ENCODE measurements at regions not wholly inside any gene's neighbourhood (a gene's known extent, or its start where the extent isn't known, plus 50 kb on each side); places are given as distances from the start of the nearest gene placed in this dataset.

DNA sequence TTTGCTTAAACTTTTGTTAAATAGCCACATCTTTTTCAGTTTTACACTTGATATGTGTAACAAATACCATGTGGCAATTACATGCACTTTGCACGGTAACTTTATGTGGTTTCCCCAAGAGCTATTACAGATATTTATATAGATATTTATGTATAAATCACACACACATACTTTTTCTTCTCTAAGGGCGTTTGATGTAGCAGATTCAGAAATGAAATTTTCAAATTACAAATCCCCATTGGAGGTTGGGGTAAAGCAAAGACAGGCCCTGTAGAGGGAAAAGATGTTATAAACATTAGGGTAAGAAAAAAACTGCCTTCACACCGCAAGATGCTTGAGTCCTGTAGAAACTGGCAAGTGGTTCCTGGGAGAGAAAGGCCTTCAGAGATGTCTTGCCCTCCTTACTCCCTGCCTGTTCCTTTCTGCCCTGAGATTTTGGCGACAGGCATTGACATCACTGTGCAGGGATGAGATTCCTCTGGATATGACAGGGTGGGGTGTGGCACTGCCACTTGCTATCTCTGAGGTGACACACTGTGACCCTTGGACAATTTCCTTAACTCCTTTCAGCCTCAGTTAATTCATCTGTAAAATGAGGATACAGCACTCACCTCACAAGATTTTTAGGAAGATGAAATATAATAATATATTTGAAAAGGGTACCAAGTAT is 177.9 kb upstream of the TUT7 start:
- no peak for DNase-seq (ENCODE audit: low read depth in 1 of 2, low spot score in 2 of 2)
- no peak overlapping the region for H3K4me3 ChIP-seq
- no peaks in the 10 kb centered on the region for H3K4me1 ChIP-seq (replicated peaks)
- no peaks in the 10 kb centered on the region for H3K36me3 ChIP-seq
- H3K27ac ChIP-seq, result no peak overlapping the region
- no peaks in the 10 kb centered on the region for H3K27me3 ChIP-seq (replicated peaks)
- H3K9me3 ChIP-seq (replicated peaks), result no peaks in the 10 kb centered on the region

DNA sequence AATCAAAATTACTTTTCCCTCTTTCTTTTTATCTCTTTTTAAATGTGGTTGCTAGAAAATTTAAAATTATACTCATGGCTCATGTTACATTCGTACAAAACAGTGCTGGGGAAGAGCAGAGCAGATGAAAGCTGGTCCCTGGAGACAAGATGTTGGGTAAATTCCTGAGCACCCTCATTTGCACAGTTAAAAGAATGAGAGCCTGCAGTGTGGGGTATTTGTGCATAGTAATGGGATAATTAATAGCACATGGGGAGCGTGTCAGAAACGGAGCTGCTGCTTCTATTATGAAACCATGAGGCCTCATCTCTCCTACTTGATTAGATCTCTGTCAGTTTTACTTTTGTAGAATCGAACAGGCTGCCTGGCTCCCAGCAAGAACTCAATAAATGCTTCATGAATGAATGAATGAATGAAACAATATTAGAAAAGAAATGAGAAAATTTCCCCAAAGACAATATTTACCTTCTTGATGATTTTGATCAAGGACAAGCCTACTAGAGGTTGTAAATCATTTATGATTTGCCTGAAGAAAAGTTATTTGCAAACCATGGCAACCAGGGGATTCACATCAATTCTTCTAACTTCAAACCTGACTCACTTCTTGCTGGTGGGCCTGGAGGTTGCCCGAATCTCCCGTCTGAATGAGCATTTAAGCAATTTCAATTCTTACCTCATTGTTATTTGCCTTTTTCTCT is 177.2 kb upstream of the TUT7 start:
- Histone ChIP-seq H3K4me1 (replicated peaks) (no peaks in the 10 kb centered on the region), H3K27me3 (replicated peaks) (no peaks in the 10 kb centered on the region), H3K4me3 (no peak overlapping the region), H3K9me3 (replicated peaks) (no peaks in the 10 kb centered on the region), H3K27ac (no peak overlapping the region), H3K36me3 (no peaks in the 10 kb centered on the region)
- DNase-seq (ENCODE audit: low read depth in 1 of 2, low spot score in 2 of 2), result no peak

DNA sequence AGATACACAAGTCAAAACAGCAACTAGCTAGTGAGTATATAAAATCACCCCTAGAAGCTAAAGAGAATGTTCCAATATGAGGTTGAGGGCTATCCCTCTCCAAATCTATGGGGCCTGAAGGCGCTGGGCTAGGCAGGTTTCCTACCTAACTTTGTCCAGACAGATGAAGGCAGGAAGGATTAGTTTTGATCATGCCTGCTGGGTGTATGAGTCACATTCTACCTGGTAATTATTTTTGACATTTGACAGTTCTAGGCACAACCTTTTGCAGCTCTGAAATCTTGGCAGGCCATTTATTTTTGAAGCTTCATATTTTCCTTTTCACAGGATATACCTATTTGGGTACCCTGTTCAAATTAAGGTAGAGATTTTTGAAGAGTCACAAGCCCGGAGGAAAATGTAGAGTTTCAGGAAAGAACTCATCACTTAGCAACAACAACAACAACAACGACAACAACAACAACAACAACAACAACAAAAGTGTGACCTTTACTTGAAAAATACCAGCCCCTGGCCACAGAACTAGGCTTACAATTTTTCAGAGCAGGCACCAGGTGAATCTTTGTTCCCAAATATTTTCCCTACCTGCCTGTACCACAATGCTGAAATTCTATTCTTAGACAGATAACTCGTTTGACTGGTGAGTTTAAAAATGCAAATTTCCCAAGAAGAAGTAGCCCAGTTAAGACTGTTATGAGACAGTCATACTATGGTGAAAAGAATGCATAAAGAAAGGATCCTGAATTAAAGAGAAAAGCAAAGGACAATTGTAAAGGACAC is 175.5 kb upstream of the TUT7 start:
- H3K27me3 ChIP-seq (replicated peaks), result no peaks in the 10 kb centered on the region
- H3K4me3 ChIP-seq, result no peak overlapping the region
- H3K36me3 ChIP-seq, result no peaks in the 10 kb centered on the region
- H3K9me3 ChIP-seq (replicated peaks), result no peaks in the 10 kb centered on the region
- no peak overlapping the region for H3K27ac ChIP-seq
- no peak for DNase-seq (ENCODE audit: low read depth in 1 of 2, low spot score in 2 of 2)
- no peaks in the 10 kb centered on the region for H3K4me1 ChIP-seq (replicated peaks)

DNA sequence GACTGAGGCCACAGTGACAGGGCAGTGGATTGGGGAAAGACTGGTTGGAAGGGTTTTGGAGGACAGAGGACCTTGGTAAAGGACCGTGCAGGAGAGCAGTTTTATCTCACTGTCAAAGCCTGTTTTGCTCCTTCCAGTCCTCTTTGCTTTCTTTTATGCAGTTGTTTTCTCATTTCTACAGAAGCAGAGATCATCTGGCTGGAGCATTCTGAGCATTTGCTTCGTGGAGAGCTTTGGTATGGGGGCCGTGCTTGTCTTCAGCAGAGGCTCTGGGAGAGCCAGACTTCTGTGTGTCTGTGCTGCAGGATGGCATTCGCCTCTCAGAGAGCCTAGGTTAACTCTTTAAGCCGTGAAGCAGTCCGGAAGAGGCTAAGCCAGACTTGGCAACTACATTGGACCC is 171.8 kb upstream of the TUT7 start:
- DNase-seq (ENCODE audit: low read depth in 1 of 2, low spot score in 2 of 2), result no peak
- no peaks in the 10 kb centered on the region for H3K36me3 ChIP-seq
- no peak overlapping the region for H3K27ac ChIP-seq
- no peaks in the 10 kb centered on the region for H3K4me1 ChIP-seq (replicated peaks)
- H3K4me3 ChIP-seq, result no peak overlapping the region
- H3K27me3 ChIP-seq (replicated peaks), result no peaks in the 10 kb centered on the region
- H3K9me3 ChIP-seq (replicated peaks), result no peaks in the 10 kb centered on the region

DNA sequence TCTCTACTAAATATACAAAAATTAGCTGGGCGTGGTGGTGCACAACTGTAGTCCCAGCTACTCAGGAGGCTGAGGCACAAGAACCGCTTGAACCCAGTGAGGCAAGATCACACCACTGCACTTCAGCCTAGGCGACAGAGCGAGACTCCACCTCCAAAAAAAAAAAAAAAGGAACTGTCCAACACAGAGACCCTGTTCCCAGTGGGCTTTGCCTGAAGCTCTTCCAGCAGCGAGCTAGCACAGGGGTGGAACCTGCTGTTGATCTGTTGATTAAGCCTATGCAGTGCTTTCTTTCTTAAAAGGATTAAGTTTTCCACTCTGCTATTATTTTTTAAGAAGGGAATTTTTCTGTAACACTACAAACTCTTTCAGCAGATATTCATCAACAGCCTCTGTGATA is 171.0 kb upstream of the TUT7 start:
- no peak for DNase-seq (ENCODE audit: low read depth in 1 of 2, low spot score in 2 of 2)
- Histone ChIP-seq H3K27ac (no peak overlapping the region), H3K9me3 (replicated peaks) (no peaks in the 10 kb centered on the region), H3K4me3 (no peak overlapping the region), H3K36me3 (no peaks in the 10 kb centered on the region), H3K27me3 (replicated peaks) (no peaks in the 10 kb centered on the region), H3K4me1 (replicated peaks) (no peaks in the 10 kb centered on the region)

DNA sequence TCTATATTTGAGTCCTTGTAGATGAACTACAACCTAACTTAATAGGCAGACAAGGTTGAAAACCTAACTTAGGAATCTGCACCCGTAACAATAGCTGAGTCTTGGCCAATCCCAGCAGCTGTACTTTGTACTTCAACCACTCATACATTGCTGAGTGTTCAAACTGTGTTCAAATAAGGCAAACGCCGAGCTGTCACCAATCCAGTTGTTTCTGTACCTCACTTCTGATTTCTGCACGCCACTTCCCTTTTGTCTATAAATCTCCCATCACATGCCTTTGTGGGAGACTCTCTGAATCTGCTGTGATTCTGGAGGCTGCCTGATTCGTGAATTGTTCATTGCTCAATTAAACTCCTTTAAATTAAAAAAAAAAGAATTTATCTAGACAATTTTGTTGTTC is 167.8 kb upstream of the TUT7 start:
- Histone ChIP-seq H3K4me3 (no peak overlapping the region), H3K27ac (no peak overlapping the region), H3K36me3 (no peaks in the 10 kb centered on the region), H3K27me3 (replicated peaks) (no peaks in the 10 kb centered on the region), H3K4me1 (replicated peaks) (no peaks in the 10 kb centered on the region), H3K9me3 (replicated peaks) (no peaks in the 10 kb centered on the region)
- DNase-seq (ENCODE audit: low read depth in 1 of 2, low spot score in 2 of 2), result no peak

DNA sequence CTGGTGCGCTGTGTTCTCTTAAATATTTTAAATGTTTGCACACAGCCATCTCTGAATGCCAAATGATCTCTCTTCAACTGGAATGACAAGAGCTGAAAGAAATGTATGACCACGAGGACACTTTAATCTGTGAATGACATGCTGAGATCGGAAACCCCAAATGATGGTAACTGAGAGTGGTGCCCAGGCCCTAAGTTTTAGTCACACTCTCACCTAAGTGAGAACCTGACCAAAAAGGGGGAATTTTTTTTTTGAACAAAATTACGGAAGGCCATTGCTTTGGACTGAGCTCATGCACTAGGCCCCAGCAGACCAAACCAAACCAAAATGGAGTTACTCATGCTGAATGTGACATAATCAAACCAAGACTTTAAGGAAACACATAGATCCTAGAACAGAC is 167.1 kb upstream of the TUT7 start:
- no peaks in the 10 kb centered on the region for H3K9me3 ChIP-seq (replicated peaks)
- H3K4me1 ChIP-seq (replicated peaks), result no peaks in the 10 kb centered on the region
- H3K36me3 ChIP-seq, result no peaks in the 10 kb centered on the region
- H3K4me3 ChIP-seq, result no peak overlapping the region
- H3K27ac ChIP-seq, result no peak overlapping the region
- H3K27me3 ChIP-seq (replicated peaks), result no peaks in the 10 kb centered on the region
- no peak for DNase-seq (ENCODE audit: low read depth in 1 of 2, low spot score in 2 of 2)

DNA sequence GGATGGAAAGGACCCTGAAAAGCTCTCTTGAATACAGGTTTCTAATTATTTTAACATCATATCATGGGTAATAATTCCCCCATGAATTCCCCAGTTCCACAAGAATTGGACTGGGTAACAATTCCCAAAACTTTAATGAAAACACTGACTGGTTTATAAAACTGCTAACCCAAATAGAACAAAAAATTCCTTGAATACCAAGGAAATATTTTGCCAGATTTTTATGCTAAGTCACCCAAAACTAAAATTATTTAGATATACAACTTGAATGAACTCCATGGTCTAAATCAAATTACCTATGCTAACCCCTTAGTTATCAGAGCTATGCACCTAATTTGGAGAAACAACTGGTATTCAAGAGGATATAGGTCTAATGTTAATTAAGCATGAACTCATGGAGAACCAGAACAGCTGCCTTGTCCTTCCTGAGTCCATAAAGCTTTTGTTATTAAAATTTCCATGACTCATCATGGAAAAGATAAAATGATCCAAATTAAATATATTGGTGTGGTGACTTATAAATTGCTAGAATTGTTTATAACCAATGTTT is 164.9 kb upstream of the TUT7 start:
- no peaks in the 10 kb centered on the region for H3K9me3 ChIP-seq (replicated peaks)
- no peaks in the 10 kb centered on the region for H3K36me3 ChIP-seq
- no peak for DNase-seq (ENCODE audit: low read depth in 1 of 2, low spot score in 2 of 2)
- no peaks in the 10 kb centered on the region for H3K27me3 ChIP-seq (replicated peaks)
- no peak overlapping the region for H3K4me3 ChIP-seq
- no peak overlapping the region for H3K27ac ChIP-seq
- no peaks in the 10 kb centered on the region for H3K4me1 ChIP-seq (replicated peaks)

DNA sequence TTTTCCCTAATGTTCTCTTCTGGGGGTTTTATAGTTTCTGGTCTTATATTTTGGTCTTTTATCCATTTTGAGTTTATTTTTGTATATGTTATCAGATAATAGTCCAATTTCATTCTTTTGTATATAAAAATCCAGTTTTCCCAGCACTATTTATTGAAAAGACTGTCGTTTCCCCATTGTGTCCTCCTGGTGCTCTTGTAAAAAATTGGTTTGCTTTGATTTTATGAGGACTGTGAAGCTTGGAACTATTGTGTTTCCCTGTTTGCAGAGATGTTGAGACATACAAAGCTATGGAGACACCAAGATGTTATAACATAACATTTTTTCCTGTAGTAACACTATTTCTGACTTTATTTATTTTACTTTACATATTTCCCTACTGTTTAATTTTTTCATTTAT is 163.3 kb upstream of the TUT7 start:
- Histone ChIP-seq H3K27ac (no peak overlapping the region), H3K27me3 (replicated peaks) (no peaks in the 10 kb centered on the region), H3K4me1 (replicated peaks) (peaks cover 9% of the 10 kb centered on the region), H3K36me3 (no peaks in the 10 kb centered on the region), H3K9me3 (replicated peaks) (no peaks in the 10 kb centered on the region), H3K4me3 (no peak overlapping the region)
- DNase-seq (ENCODE audit: low read depth in 1 of 2, low spot score in 2 of 2), result no peak

DNA sequence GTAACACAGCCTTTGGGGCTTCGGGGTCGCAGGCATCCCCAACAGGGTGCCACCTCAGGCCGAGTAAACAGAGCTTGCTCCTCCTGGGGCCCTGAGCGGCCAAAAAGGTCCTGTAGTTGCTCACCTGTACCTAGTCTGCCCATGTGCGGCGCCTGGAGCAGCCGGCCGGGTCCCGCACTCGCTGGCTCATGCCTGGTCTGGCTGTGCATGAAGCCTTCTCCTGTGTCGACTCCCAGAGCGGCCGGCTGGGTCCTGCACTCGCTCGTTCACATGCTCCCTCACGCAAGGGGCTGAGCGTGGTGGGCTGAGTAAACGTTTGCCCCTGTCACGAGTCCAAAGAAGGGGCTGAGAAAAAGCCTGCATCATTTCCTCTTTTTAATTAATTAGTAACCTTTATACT is 162.4 kb upstream of the TUT7 start:
- no peak for DNase-seq (ENCODE audit: low read depth in 1 of 2, low spot score in 2 of 2)
- Histone ChIP-seq H3K9me3 (replicated peaks) (no peaks in the 10 kb centered on the region), H3K27ac (no peak overlapping the region), H3K4me3 (no peak overlapping the region), H3K27me3 (replicated peaks) (no peaks in the 10 kb centered on the region), H3K36me3 (no peaks in the 10 kb centered on the region), H3K4me1 (replicated peaks) (peaks cover 16% of the 10 kb centered on the region)

DNA sequence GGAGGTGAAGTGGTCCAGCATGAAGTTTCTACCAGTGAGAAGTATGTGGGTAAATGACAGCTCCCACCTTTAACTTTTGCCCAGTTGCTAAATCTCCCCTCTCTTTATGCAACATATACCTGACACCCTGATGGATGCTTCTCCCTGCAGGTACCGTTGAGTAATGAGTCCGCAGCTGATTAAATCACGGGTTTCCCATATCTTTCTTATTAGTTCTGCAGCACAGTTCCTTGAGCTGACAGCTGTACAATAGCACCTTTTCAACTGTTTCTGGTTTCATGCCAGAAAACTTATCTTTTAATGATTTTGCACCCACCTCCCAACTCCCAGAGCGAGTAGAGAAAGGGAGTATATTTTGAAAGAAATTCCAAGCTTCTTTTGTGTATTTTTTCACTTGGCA is 161.0 kb upstream of the TUT7 start:
- H3K36me3 ChIP-seq, result no peaks in the 10 kb centered on the region
- H3K4me3 ChIP-seq, result no peak overlapping the region
- H3K9me3 ChIP-seq (replicated peaks), result no peaks in the 10 kb centered on the region
- no peak overlapping the region for H3K27ac ChIP-seq
- DNase-seq (ENCODE audit: low read depth in 1 of 2, low spot score in 2 of 2), result no peak
- peaks cover 16% of the 10 kb centered on the region for H3K4me1 ChIP-seq (replicated peaks)
- H3K27me3 ChIP-seq (replicated peaks), result no peaks in the 10 kb centered on the region

DNA sequence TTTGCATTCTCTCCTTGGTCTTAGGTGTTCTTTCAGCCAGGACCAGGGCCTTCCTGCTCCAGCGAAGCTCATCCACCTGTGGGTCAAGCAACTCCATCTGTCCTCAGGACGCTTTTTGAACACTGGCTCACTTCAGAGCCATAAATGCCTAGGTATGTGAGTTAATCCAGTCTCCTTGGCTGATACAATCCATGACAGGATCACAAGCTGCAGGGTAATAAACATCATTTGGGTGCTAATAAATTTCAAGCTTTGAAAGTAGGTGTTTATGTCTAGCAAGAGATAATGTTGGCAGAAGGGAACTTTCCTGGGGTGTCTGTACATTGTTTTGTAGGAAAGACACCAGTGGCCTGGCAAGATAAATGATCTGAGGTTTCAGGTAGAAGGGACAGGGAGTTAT is 159.2 kb upstream of the TUT7 start:
- no peaks in the 10 kb centered on the region for H3K36me3 ChIP-seq
- no peak for DNase-seq (ENCODE audit: low read depth in 1 of 2, low spot score in 2 of 2)
- H3K9me3 ChIP-seq (replicated peaks), result no peaks in the 10 kb centered on the region
- no peaks in the 10 kb centered on the region for H3K27me3 ChIP-seq (replicated peaks)
- H3K4me3 ChIP-seq, result no peak overlapping the region
- no peak overlapping the region for H3K27ac ChIP-seq
- peaks cover 16% of the 10 kb centered on the region for H3K4me1 ChIP-seq (replicated peaks)

DNA sequence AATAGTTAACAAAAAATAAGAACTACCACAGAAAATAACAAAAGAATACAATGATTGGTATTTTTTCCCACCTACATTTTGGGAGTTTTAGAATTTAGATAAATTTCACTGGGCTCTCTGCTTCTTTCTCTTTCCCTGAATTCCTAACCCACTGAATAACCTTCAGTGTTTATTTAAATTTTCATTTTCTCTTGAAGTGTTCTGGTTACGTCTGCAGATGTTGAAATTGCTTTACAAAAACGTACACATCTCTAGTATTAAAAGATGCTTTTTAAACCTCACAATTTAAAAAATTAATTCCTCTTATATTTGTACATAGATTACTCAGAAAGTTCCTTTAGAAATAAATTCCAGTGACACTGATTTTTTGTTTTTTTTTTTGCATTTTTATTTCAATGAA is 158.7 kb upstream of the TUT7 start:
- H3K36me3 ChIP-seq, result no peaks in the 10 kb centered on the region
- DNase-seq (ENCODE audit: low read depth in 1 of 2, low spot score in 2 of 2), result peak in 1 of 2 experiments; percentile 57
- peaks cover 16% of the 10 kb centered on the region for H3K4me1 ChIP-seq (replicated peaks)
- H3K4me3 ChIP-seq, result no peak overlapping the region
- no peaks in the 10 kb centered on the region for H3K27me3 ChIP-seq (replicated peaks)
- no peaks in the 10 kb centered on the region for H3K9me3 ChIP-seq (replicated peaks)
- H3K27ac ChIP-seq, result no peak overlapping the region
